ENCODE measurements at regions not wholly inside any gene's neighbourhood (a gene's known extent, or its start where the extent isn't known, plus 50 kb on each side); places are given as distances from the start of the nearest gene placed in this dataset.

- no peak overlapping the region for H2AFZ ChIP-seq (ENCODE audit: insufficient read depth, low read depth, low read length, poor library complexity, severe bottlenecking)
- no peak overlapping the region for H3K27ac ChIP-seq (ENCODE audit: low read depth in 1 of 2, low read length in 2 of 2)
- no peaks in the 10 kb centered on the region for H3K4me1 ChIP-seq (ENCODE audit: control insufficient read depth in 1 of 2, insufficient read depth in 2 of 2, low read length in 2 of 2)
- no peak for DNase-seq
- WGBS (ENCODE audit: insufficient coverage): no CpG with 5 or more reads among the region's 3 CpGs
- Mint-ChIP-seq H3K36me3 (no peaks in the 10 kb centered on the region), H3K4me1 (no peaks in the 10 kb centered on the region), H3K27me3 (ENCODE audit: low read depth in 3 of 3) (no peaks in the 10 kb centered on the region), H3K27ac (no peak overlapping the region), H3K9me3 (peaks cover 0 to 6% (median 2%) of the 10 kb centered on the region in 7 donors), H3K4me3 (no peak overlapping the region)
- peaks cover 3% of the 10 kb centered on the region in 2 donors for H3K9me3 ChIP-seq (replicated peaks in 1 of 2; ENCODE audit: control insufficient read depth in 1 of 2, insufficient read depth in 1 of 2, low read length in 2 of 2)
- H3K79me2 ChIP-seq (ENCODE audit: insufficient read depth, low read length): no peaks in the 10 kb centered on the region
- no peaks in the 10 kb centered on the region for H4K20me1 ChIP-seq (ENCODE audit: insufficient read depth, low read length)
- H3K36me3 ChIP-seq (replicated peaks in 1 of 2; ENCODE audit: control insufficient read depth in 1 of 2, insufficient read depth in 2 of 2, low read length in 2 of 2): no peaks in the 10 kb centered on the region
- no peak overlapping the region for H3K9ac ChIP-seq (ENCODE audit: insufficient read depth, low read length, poor library complexity, severe bottlenecking)
- no peak overlapping the region for H3K4me2 ChIP-seq (replicated peaks; ENCODE audit: extremely low read depth, low read length, poor library complexity, severe bottlenecking)
- H3K27me3 ChIP-seq (ENCODE audit: control insufficient read depth in 2 of 2, insufficient read depth in 2 of 2, low read length in 2 of 2): no peaks in the 10 kb centered on the region
- TF ChIP-seq CTCF (IDR thresholded peaks at IDR 0.05): no peak
- no peak overlapping the region for H3K4me3 ChIP-seq (replicated peaks in 1 of 3; ENCODE audit: low read depth in 2 of 3, low read length in 3 of 3)
- intact Hi-C loops (cut with micrococcal nuclease): no loop called here
These were observed 482.5 kb upstream of the FAT3 start for GRCh38 chr11:91742155-91742554.

- Histone ChIP-seq H3K4me1 (ENCODE audit: control insufficient read depth in 1 of 2, insufficient read depth in 2 of 2, low read length in 2 of 2) (no peaks in the 10 kb centered on the region), H4K20me1 (ENCODE audit: insufficient read depth, low read length) (no peaks in the 10 kb centered on the region), H3K27ac (ENCODE audit: low read depth in 1 of 2, low read length in 2 of 2) (no peak overlapping the region), H2AFZ (ENCODE audit: insufficient read depth, low read depth, low read length, poor library complexity, severe bottlenecking) (no peak overlapping the region), H3K27me3 (ENCODE audit: control insufficient read depth in 2 of 2, insufficient read depth in 2 of 2, low read length in 2 of 2) (no peaks in the 10 kb centered on the region), H3K36me3 (replicated peaks in 1 of 2; ENCODE audit: control insufficient read depth in 1 of 2, insufficient read depth in 2 of 2, low read length in 2 of 2) (no peaks in the 10 kb centered on the region), H3K9ac (ENCODE audit: insufficient read depth, low read length, poor library complexity, severe bottlenecking) (no peak overlapping the region), H3K4me2 (replicated peaks; ENCODE audit: extremely low read depth, low read length, poor library complexity, severe bottlenecking) (no peak overlapping the region), H3K9me3 (replicated peaks in 1 of 2; ENCODE audit: control insufficient read depth in 1 of 2, insufficient read depth in 1 of 2, low read length in 2 of 2) (peaks cover 6 to 7% of the 10 kb centered on the region in 2 donors), H3K4me3 (replicated peaks in 1 of 3; ENCODE audit: low read depth in 2 of 3, low read length in 3 of 3) (no peak overlapping the region), H3K79me2 (ENCODE audit: insufficient read depth, low read length) (no peaks in the 10 kb centered on the region)
- WGBS (ENCODE audit: insufficient coverage): 68% methylated on average over 6 of the region's 6 CpGs
- peaks cover 0 to 14% (median 3%) of the 10 kb centered on the region in 7 donors for H3K9me3 Mint-ChIP-seq
- intact Hi-C loops (cut with micrococcal nuclease): no loop called here
- H3K36me3 Mint-ChIP-seq: no peaks in the 10 kb centered on the region
- H3K27ac Mint-ChIP-seq: no peak overlapping the region
- no peak overlapping the region for H3K4me3 Mint-ChIP-seq
- no peaks in the 10 kb centered on the region for H3K4me1 Mint-ChIP-seq
- peaks cover 0 to 2% (median 0%) of the 10 kb centered on the region in 3 donors for H3K27me3 Mint-ChIP-seq (ENCODE audit: low read depth in 3 of 3)
- no peak for DNase-seq
- no peak for TF ChIP-seq CTCF (IDR thresholded peaks at IDR 0.05)
These were observed 493.6 kb upstream of the FAT3 start for GRCh38 chr11:91731051-91731450.

All from CD14-positive monocyte (primary cell).